Neuronal stem cell (in vitro differentiated cells): ENCODE measurements at regions not wholly inside any gene's neighbourhood (a gene's known extent, or its start where the extent isn't known, plus 50 kb on each side); places are given as distances from the start of the nearest gene placed in this dataset.

ENCODE experiments used
- DNase-seq: peaks from one replicate; pipeline ENCODE4 v3.0.0-alpha.2; 2013; ENCODE audit warnings: low spot score
- H2AFZ ChIP-seq: one replicate; pipeline ENCODE4 v1.6.1; 2013; ENCODE audit warnings: mild to moderate bottlenecking, low read length, inconsistent platforms
- H2AK5ac ChIP-seq: 2 replicates; pipeline ENCODE4 v1.6.1; 2013; ENCODE audit warnings: low read depth, mild to moderate bottlenecking, inconsistent platforms, low read length, moderate library complexity, mixed read lengths
- H2BK120ac ChIP-seq: 2 replicates; pipeline ENCODE4 v1.6.1; 2013; ENCODE audit warnings: low read depth, mild to moderate bottlenecking, inconsistent platforms, low read length, moderate library complexity, mixed read lengths
- H2BK12ac ChIP-seq: one replicate; pipeline ENCODE4 v1.6.1; 2013; ENCODE audit warnings: low read length, inconsistent platforms
- H2BK15ac ChIP-seq: 2 replicates; pipeline ENCODE4 v1.6.1; 2013; ENCODE audit warnings: mild to moderate bottlenecking, low read length, inconsistent platforms, mixed read lengths
- H2BK5ac ChIP-seq: one replicate; pipeline ENCODE4 v1.6.1; 2013; ENCODE audit warnings: inconsistent platforms, mild to moderate bottlenecking, low read length, moderate library complexity
- H3K14ac ChIP-seq: one replicate; pipeline ENCODE4 v1.6.1; 2013; ENCODE audit warnings: low read length, inconsistent platforms
- H3K18ac ChIP-seq: 2 replicates; pipeline ENCODE4 v1.6.1; 2013; ENCODE audit warnings: low read length, inconsistent platforms
- H3K23ac ChIP-seq: 2 replicates; pipeline ENCODE4 v1.6.1; 2013; ENCODE audit warnings: low read depth, mild to moderate bottlenecking, mixed read lengths, low read length, inconsistent platforms; ENCODE audit not compliant: poor library complexity
- H3K27ac ChIP-seq: replicated peaks from 3 replicates; pipeline ENCODE4 v1.5.1; 2013; ENCODE audit warnings: low read length, inconsistent platforms
- H3K27me3 ChIP-seq, 3 experiments: 2 replicates each; pipeline ENCODE4 v1.6.1; 2013; ENCODE audit warnings: low read length in 3 of 3, mild to moderate bottlenecking in 2 of 3, inconsistent platforms in 1 of 3, low read depth in 1 of 3, mixed read lengths in 1 of 3, moderate library complexity in 1 of 3; ENCODE audit not compliant: control insufficient read depth in 3 of 3, insufficient read depth in 3 of 3
- H3K36me3 ChIP-seq, 2 donors: replicated peaks in 1 of 2; 2 replicates each; pipeline ENCODE4 v1.6.1; 2013; ENCODE audit warnings: low read length in 2 of 2; ENCODE audit not compliant: control insufficient read depth in 2 of 2, insufficient read depth in 2 of 2
- H3K4ac ChIP-seq: 2 replicates; pipeline ENCODE4 v1.6.1; 2013; ENCODE audit warnings: inconsistent platforms, mild to moderate bottlenecking, low read length, moderate library complexity
- H3K4me1 ChIP-seq, 2 donors: 1 replicate in 1 of 2; 2 replicates in 1 of 2; pipeline ENCODE4 v1.6.1; 2013; ENCODE audit warnings: low read length in 2 of 2, low read depth in 1 of 2; ENCODE audit not compliant: control insufficient read depth in 2 of 2, insufficient read depth in 1 of 2
- H3K4me2 ChIP-seq: one replicate; pipeline ENCODE4 v1.6.1; 2013; ENCODE audit warnings: mild to moderate bottlenecking, low read length, inconsistent platforms; ENCODE audit not compliant: insufficient read depth, poor library complexity, severe bottlenecking
- H3K4me3 ChIP-seq, 2 donors: 2 replicates each; pipeline ENCODE4 v1.5.1; 2013; ENCODE audit warnings: low read length in 2 of 2, mild to moderate bottlenecking in 2 of 2, inconsistent platforms in 1 of 2, moderate library complexity in 1 of 2
- H3K79me1 ChIP-seq: one replicate; pipeline ENCODE4 v1.6.1; 2013; ENCODE audit warnings: low read depth, mild to moderate bottlenecking, inconsistent platforms, low read length, moderate library complexity
- H3K9ac ChIP-seq: one replicate; pipeline ENCODE4 v1.6.1; 2013; ENCODE audit warnings: mild to moderate bottlenecking, low read depth, low read length, inconsistent platforms; ENCODE audit not compliant: poor library complexity
- H3K9me3 ChIP-seq, 2 donors: replicated peaks in 1 of 2; 2 replicates each; pipeline versions ENCODE3 to v1.6.1; 2013; ENCODE audit warnings: low read length in 2 of 2, mild to moderate bottlenecking in 2 of 2, inconsistent platforms in 1 of 2, low read depth in 1 of 2, mixed read lengths in 1 of 2, moderate library complexity in 1 of 2; ENCODE audit not compliant: control insufficient read depth in 2 of 2, insufficient read depth in 1 of 2
- H4K8ac ChIP-seq: one replicate; pipeline ENCODE4 v1.6.1; 2013; ENCODE audit warnings: low read depth, mild to moderate bottlenecking, inconsistent platforms, low read length, moderate library complexity
- H4K91ac ChIP-seq: one replicate; pipeline ENCODE4 v1.6.1; 2013; ENCODE audit warnings: low read length, low read depth, mild to moderate bottlenecking, inconsistent platforms; ENCODE audit not compliant: poor library complexity
- WGBS, 2 donors: extraction: QIAGEN DNeasy Blood & Tissue Kit; methylation state at CpG; one replicate each; pipeline ENCODE4 v1.1.7; 2013; ENCODE audit warnings: missing lambda C conversion rate in 2 of 2, mixed read lengths in 1 of 2; ENCODE audit not compliant: insufficient read length in 2 of 2, insufficient replicate concordance in 1 of 2; ENCODE audit errors: extremely low coverage in 2 of 2; 5-methylcytosine and 5-hydroxymethylcytosine counted together

DNA sequence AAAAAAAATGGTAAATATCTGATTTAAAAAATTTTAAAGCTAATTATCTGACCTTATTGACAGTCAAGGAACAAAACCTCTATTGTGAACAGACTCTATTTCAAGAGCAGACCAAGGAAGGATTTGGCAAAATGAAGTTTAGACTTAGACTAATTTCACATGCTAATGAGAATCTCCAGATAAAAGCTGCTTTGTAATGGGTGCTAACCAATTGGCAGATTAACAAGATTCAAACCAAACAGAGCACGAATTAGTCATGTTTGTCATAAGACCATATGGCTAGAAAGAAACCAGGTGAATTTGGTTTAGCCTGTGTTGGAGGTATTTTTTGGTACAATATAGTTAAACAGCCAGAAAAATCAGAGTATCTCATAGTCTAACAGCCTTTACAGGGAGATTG, 429.1 kb upstream of the NFE2L3 start:
- no peaks in the 10 kb centered on the region for H3K27me3 ChIP-seq

DNA sequence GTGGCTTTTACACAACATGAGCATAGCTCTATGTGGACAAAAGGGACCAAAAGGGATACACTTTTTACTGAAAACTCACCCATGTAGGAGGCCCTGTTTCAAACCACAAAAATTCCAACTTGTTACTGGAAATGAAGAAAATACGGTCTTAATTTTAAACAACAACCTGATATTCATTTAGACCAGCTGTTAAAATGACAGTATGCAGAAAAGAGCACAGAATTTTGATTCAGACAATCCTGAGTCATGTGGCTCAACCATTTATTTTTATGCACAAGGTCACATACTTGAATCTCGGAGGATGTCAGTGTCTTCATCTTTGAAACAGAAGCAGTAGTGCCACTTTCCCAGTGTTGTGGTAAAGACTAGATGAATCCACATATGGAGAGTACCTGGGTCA, 426.5 kb upstream of the NFE2L3 start:
- Histone ChIP-seq H3K4me3 (no peak overlapping the region), H3K14ac (no peak overlapping the region), H3K4ac (no peak overlapping the region), H3K79me1 (no peaks in the 10 kb centered on the region), H3K18ac (no peak overlapping the region), H3K4me2 (no peak overlapping the region), H3K9ac (no peak overlapping the region), H2AFZ (no peak overlapping the region), H2BK5ac (no peak overlapping the region), H3K27me3 (no peaks in the 10 kb centered on the region), H4K91ac (no peak overlapping the region), H3K4me1 (peaks cover 26 to 60% of the 10 kb centered on the region in 2 donors), H3K9me3 (no peaks in the 10 kb centered on the region), H2BK120ac (no peak overlapping the region), H3K36me3 (no peaks in the 10 kb centered on the region), H3K27ac (peak overlapping the region; percentile 68), H4K8ac (no peak overlapping the region), H2AK5ac (no peak overlapping the region), H2BK12ac (no peak overlapping the region), H3K23ac (no peak overlapping the region), H2BK15ac (no peak overlapping the region)
- DNase-seq, result no peak
- no CpG with 5 or more reads among the region's 2 CpGs for WGBS, 2 donors

More for the DNA sequence above, 429.1 kb upstream of the NFE2L3 start:
- Histone ChIP-seq H4K8ac (no peak overlapping the region), H3K9me3 (no peaks in the 10 kb centered on the region), H3K9ac (no peak overlapping the region), H2BK120ac (no peak overlapping the region), H2BK15ac (no peak overlapping the region), H3K18ac (no peak overlapping the region), H3K79me1 (no peaks in the 10 kb centered on the region), H3K4ac (no peak overlapping the region), H2BK5ac (no peak overlapping the region), H3K14ac (no peak overlapping the region), H3K4me1 (peaks cover 30 to 54% of the 10 kb centered on the region in 2 donors), H3K36me3 (no peaks in the 10 kb centered on the region), H2AFZ (no peak overlapping the region), H3K27ac (peak overlapping the region; percentile 5), H4K91ac (no peak overlapping the region), H2BK12ac (no peak overlapping the region), H3K23ac (no peak overlapping the region), H3K4me3 (no peak overlapping the region), H2AK5ac (no peak overlapping the region), H3K4me2 (no peak overlapping the region)
- no CpG with 5 or more reads among the region's 1 CpG for WGBS, 2 donors
- DNase-seq, result no peak

DNA sequence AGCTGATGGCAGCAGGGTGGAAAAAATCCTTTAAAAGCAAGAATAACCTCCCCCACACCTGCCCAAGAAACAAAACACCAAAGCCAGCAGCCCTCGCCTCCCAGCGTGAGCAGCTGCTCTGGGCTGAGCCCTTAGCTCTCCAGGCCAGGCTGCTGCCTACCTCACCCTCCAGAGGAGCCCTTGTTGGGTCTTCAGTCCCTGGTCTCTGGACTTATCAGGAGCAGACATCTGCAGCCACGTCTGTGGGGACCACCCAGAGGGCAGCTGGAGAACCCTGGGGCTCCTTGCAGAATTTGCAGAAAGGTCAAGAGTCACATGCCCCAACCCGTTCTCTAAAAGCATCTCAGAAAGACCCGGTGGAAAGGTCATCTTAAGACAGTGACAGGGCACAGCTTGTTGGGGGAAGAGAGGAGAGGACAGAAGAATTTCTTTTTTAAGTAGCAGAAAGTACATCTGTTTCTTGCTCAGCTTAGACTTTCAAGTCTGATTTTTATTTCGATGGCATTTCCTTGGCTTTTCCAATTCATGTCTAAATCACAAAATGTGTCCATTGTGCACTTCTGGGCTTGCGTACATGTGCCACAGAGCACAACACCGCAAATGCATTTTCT, 425.7 kb upstream of the NFE2L3 start:
- Histone ChIP-seq H2BK15ac (no peak overlapping the region), H3K27ac (peak overlapping the region; percentile 68), H2AFZ (no peak overlapping the region), H3K14ac (no peak overlapping the region), H3K79me1 (no peaks in the 10 kb centered on the region), H3K9ac (no peak overlapping the region), H3K9me3 (no peaks in the 10 kb centered on the region), H3K23ac (no peak overlapping the region), H3K4me1 (peaks cover 26 to 60% of the 10 kb centered on the region in 2 donors), H2BK120ac (no peak overlapping the region), H2BK5ac (no peak overlapping the region), H3K27me3 (no peaks in the 10 kb centered on the region), H4K91ac (no peak overlapping the region), H3K4ac (no peak overlapping the region), H3K4me2 (no peak overlapping the region), H3K18ac (no peak overlapping the region), H2AK5ac (no peak overlapping the region), H4K8ac (no peak overlapping the region), H2BK12ac (no peak overlapping the region), H3K36me3 (no peaks in the 10 kb centered on the region), H3K4me3 (no peak overlapping the region)
- peak; percentile 61 for DNase-seq
- WGBS, 2 donors, result no CpG with 5 or more reads among the region's 8 CpGs

DNA sequence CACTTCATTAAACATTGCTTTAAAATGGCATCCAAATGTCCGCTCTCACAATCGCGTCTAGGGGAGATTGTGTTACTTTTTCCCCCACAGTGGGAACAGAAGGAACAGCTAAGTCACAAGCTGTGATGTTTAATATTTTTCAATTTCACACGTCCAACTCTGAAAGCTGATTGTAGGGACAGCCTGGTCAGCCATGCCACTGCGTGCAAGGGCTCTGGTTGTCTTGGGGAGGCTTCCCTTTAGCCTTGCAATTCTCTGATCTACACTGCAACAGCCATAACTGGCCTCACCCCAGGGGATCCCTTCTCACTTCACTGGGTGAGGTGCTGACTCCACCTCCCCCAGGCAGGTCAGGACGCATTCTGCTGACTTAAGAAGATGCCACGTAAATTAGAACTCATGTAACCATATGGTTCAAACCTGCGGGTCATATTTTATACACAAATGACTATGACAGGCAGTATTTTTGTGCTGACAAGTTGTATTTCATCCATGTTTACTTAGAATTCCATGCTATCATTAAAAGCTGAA, 425.2 kb upstream of the NFE2L3 start:
- Histone ChIP-seq H2AK5ac (no peak overlapping the region), H3K36me3 (no peaks in the 10 kb centered on the region), H2BK120ac (no peak overlapping the region), H2BK15ac (no peak overlapping the region), H3K4me2 (no peak overlapping the region), H3K9me3 (no peaks in the 10 kb centered on the region), H3K9ac (no peak overlapping the region), H4K91ac (no peak overlapping the region), H4K8ac (no peak overlapping the region), H3K18ac (peak overlapping the region; percentile 76), H2BK12ac (no peak overlapping the region), H3K4me1 (peaks cover 23 to 59% of the 10 kb centered on the region in 2 donors), H3K27ac (peak overlapping the region; percentile 68), H3K27me3 (no peaks in the 10 kb centered on the region), H3K79me1 (no peaks in the 10 kb centered on the region), H3K4me3 (no peak overlapping the region), H2AFZ (no peak overlapping the region), H3K14ac (no peak overlapping the region), H2BK5ac (no peak overlapping the region), H3K4ac (no peak overlapping the region), H3K23ac (no peak overlapping the region)
- WGBS, 2 donors, result no CpG with 5 or more reads among the region's 8 CpGs
- no peak for DNase-seq
